Endothelial cell of umbilical vein (primary cell): ENCODE measurements at regions not wholly inside any gene's neighbourhood (a gene's known extent, or its start where the extent isn't known, plus 50 kb on each side); places are given as distances from the start of the nearest gene placed in this dataset.

ENCODE experiments used
- CTCF ChIP-seq, 2 donors: IDR thresholded peaks; 1 replicate in 1 of 2; 2 replicates in 1 of 2; pipeline ENCODE4 v1.5.1; 2011; ENCODE audit warnings: low read length in 2 of 2, mild to moderate bottlenecking in 2 of 2, moderate library complexity in 2 of 2, control low read depth in 1 of 2, inconsistent platforms in 1 of 2, low read depth in 1 of 2; ENCODE audit not compliant: insufficient read depth in 1 of 2; ENCODE audit errors: extremely low read depth in 1 of 2
- EZH2 ChIP-seq: IDR thresholded peaks from 2 replicates; pipeline ENCODE4 v1.6.1; 2012; ENCODE audit warnings: borderline replicate concordance, low read depth, mild to moderate bottlenecking, moderate library complexity, low read length, inconsistent platforms; ENCODE audit not compliant: severe bottlenecking
- FOS ChIP-seq: IDR thresholded peaks from 2 replicates; pipeline ENCODE4 v1.6.1; 2011; ENCODE audit warnings: mild to moderate bottlenecking, low read length, moderate library complexity, borderline replicate concordance; ENCODE audit not compliant: insufficient read depth
- GATA2 ChIP-seq: IDR thresholded peaks from 2 replicates; pipeline ENCODE4 v1.7.0; 2011; ENCODE audit warnings: low read depth, mild to moderate bottlenecking, moderate library complexity, mixed read lengths, low read length; ENCODE audit not compliant: insufficient read length, insufficient read depth
- MAX ChIP-seq: IDR thresholded peaks from 2 replicates; pipeline ENCODE4 v1.6.1; 2011; ENCODE audit not compliant: insufficient read depth, insufficient read length
- MYC ChIP-seq: IDR thresholded peaks from one replicate; pipeline ENCODE4 v1.6.1; 2011; ENCODE audit warnings: mild to moderate bottlenecking, low read depth, low read length
- POLR2A ChIP-seq: IDR thresholded peaks from 2 replicates; pipeline ENCODE4 v1.6.1; 2012; ENCODE audit warnings: low read depth, mild to moderate bottlenecking, control low read depth, low read length
- POLR2AphosphoS5 ChIP-seq: IDR thresholded peaks from 2 replicates; pipeline ENCODE4 v1.6.1; 2012; ENCODE audit warnings: low read depth, mild to moderate bottlenecking, control low read depth, low read length, moderate library complexity; ENCODE audit not compliant: insufficient read depth

GRCh38 chr2:21431078-21431477, 307.3 kb downstream of the TDRD15 start:
- TF ChIP-seq CTCF (IDR thresholded peaks at IDR 0.05; ENCODE audit: extremely low read depth in 1 of 2, insufficient read depth in 1 of 2, low read depth in 1 of 2, low read length in 2 of 2), result no peak
- TF ChIP-seq POLR2A, result no peak
- no peak for TF ChIP-seq MAX
- no peak for TF ChIP-seq EZH2
- no peak for TF ChIP-seq MYC
- no peak for TF ChIP-seq FOS
- TF ChIP-seq GATA2, result no peak
- no peak for TF ChIP-seq POLR2AphosphoS5
